Adrenal gland (tissue), 9 donors: ENCODE measurements at regions not wholly inside any gene's neighbourhood (a gene's known extent, or its start where the extent isn't known, plus 50 kb on each side); places are given as distances from the start of the nearest gene placed in this dataset.

ENCODE experiments used
- DNase-seq, 7 donors: peaks; one replicate each; pipeline ENCODE4 v3.0.0-alpha.2; 2019 to 2020
- H3K27ac ChIP-seq, 5 donors: fragments of 200-600 bp; sonication (generic) in 4 of 5; 1 replicate in 3 of 5; 2 replicates in 2 of 5; pipeline versions ENCODE4 v1.5.1 to v1.8.0; 2016 to 2020; ENCODE audit warnings: mild to moderate bottlenecking in 1 of 5
- H3K27me3 ChIP-seq: fragments of 200-600 bp; 2 replicates; pipeline ENCODE4 v1.8.0; 2021
- H3K36me3 ChIP-seq, 2 donors: fragments of 200-600 bp; replicated peaks in 1 of 2; 1 replicate in 1 of 2; 2 replicates in 1 of 2; pipeline versions ENCODE4 v1.5.1 to v1.8.0; 2018 to 2022
- H3K4me1 ChIP-seq, 2 donors: fragments of 200-600 bp; replicated peaks in 1 of 2; 1 replicate in 1 of 2; 2 replicates in 1 of 2; pipeline versions ENCODE4 v1.5.1 to v1.8.0; 2018 to 2021
- H3K4me3 ChIP-seq, 4 donors: fragments of 200-600 bp; sonication (generic) in 3 of 4; one replicate each; pipeline ENCODE4 v1.5.1; 2016 to 2018
- H3K9me3 ChIP-seq, 3 donors: fragments of 200-600 bp; sonication (generic) in 1 of 3; replicated peaks in 1 of 3; 1 replicate in 2 of 3; 2 replicates in 1 of 3; pipeline versions ENCODE4 v1.5.1 to v1.8.0; 2016 to 2021
- POLR2A ChIP-seq, 2 donors: fragments of 450-650 bp; IDR thresholded peaks; one replicate each; pipeline ENCODE4 v1.6.1; 2017; ENCODE audit warnings: antibody characterized with exemption in 2 of 2, mild to moderate bottlenecking in 2 of 2, moderate library complexity in 1 of 2
- WGBS, 4 donors: extraction: QIAGEN DNeasy Blood & Tissue Kit in 2 of 4; methylation state at CpG; one replicate each; pipeline versions ENCODE4 v1.1.5 to v1.1.7; 2013 to 2017; 5-methylcytosine and 5-hydroxymethylcytosine counted together
- intact Hi-C, 2 donors: fragments of 100-400 bp; cut with DNase I; formaldehyde crosslinking; loops; one replicate each; pipeline versions ENCODE4 v1.14.1 to v1.15.0; 2022 to 2023
- TF ChIP-seq, protein P1 (sequence below), 6 experiments: fragments of 450-650 bp in 4 of 6; fragments of 200-600 bp in 2 of 6; sonication (generic) in 1 of 6; IDR thresholded peaks; 1 replicate in 5 of 6; 2 replicates in 1 of 6; pipeline versions ENCODE4 v1.5.1 to v1.8.0; 2016 to 2021; ENCODE audit warnings: antibody characterized with exemption in 6 of 6, mild to moderate bottlenecking in 2 of 6, moderate library complexity in 1 of 6
- donor health status: healthy with polysubstance abuse.
- donor health status: Bipolar disorder and iron deficiency.
- donor health status: DM: yes; HTN: yes; CAD: no.
- donor health status: DM: no; HTN: no; CAD: no.
- donor health status: DM: no; HTN: no; CAD: no.

DNA sequence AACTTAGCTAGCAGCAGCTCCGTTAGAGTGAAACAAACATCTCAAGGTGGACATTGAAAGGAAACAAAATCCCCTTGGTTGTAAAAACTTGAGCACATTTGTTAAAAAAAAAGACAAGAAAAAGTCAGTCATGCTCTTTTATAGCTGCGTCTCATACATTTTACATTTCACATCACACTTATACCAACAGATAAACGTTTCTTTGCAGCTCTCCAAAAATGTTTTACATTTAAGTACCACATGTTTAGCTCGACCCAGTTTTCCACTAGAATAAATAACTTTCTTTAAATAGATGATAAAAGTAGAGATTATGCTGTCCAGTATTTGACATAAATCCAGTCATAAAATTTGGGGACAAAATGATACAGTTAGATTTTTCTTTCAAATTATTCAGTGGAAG lies 297.0 kb upstream of the ST6GAL2 start:
- no peaks in the 10 kb centered on the region for H3K27me3 ChIP-seq
- 62 to 69% (median 65%) methylated on average over 4 of the region's 4 CpGs for WGBS, 4 donors
- TF ChIP-seq, protein P1, sequence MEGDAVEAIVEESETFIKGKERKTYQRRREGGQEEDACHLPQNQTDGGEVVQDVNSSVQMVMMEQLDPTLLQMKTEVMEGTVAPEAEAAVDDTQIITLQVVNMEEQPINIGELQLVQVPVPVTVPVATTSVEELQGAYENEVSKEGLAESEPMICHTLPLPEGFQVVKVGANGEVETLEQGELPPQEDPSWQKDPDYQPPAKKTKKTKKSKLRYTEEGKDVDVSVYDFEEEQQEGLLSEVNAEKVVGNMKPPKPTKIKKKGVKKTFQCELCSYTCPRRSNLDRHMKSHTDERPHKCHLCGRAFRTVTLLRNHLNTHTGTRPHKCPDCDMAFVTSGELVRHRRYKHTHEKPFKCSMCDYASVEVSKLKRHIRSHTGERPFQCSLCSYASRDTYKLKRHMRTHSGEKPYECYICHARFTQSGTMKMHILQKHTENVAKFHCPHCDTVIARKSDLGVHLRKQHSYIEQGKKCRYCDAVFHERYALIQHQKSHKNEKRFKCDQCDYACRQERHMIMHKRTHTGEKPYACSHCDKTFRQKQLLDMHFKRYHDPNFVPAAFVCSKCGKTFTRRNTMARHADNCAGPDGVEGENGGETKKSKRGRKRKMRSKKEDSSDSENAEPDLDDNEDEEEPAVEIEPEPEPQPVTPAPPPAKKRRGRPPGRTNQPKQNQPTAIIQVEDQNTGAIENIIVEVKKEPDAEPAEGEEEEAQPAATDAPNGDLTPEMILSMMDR (IDR thresholded peaks at IDR 0.05), result no peak
- no peak for TF ChIP-seq POLR2A (IDR thresholded peaks at IDR 0.05)

DNA sequence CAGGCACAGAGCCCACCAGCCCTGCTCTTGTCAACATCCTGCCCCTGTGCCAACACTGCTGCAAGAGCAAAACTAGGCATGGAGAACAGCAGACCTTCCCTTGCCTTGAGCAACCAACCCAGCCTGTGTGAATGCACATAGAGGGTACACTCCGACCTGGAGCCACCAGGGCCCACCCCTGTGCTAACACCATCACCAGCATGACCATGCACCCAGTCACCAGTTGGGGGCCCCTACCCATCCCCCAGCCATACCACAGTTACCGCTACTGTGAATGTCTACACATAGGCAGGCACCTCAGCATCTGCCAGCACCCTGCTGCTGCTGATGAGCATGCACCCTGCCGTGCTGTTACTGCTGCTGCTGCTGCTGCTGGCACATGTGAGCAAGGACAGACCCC lies 301.9 kb upstream of the ST6GAL2 start:
- whole genome bisulfite sequencing, 4 donors, result 55 to 88% (median 85%) methylated on average over 1 to 3 of the region's 3 CpGs
- no peak overlapping the region for H3K27ac ChIP-seq
- DNase-seq, result no peak
- no peaks in the 10 kb centered on the region for H3K4me1 ChIP-seq
- no peaks in the 10 kb centered on the region for H3K36me3 ChIP-seq
- no peaks in the 10 kb centered on the region for H3K9me3 ChIP-seq
- TF ChIP-seq, protein P1 (IDR thresholded peaks at IDR 0.05), result no peak
- TF ChIP-seq POLR2A (IDR thresholded peaks at IDR 0.05), result no peak
- H3K27me3 ChIP-seq, result no peaks in the 10 kb centered on the region
- intact Hi-C loops, result no loop called here
- H3K4me3 ChIP-seq, result no peak overlapping the region

More for the DNA sequence above, 297.0 kb upstream of the ST6GAL2 start:
- Histone ChIP-seq H3K9me3 (no peaks in the 10 kb centered on the region), H3K27ac (no peak overlapping the region), H3K4me3 (no peak overlapping the region), H3K36me3 (no peaks in the 10 kb centered on the region), H3K4me1 (no peaks in the 10 kb centered on the region)
- DNase-seq, result no peak
- intact Hi-C loops, result no loop called here

DNA sequence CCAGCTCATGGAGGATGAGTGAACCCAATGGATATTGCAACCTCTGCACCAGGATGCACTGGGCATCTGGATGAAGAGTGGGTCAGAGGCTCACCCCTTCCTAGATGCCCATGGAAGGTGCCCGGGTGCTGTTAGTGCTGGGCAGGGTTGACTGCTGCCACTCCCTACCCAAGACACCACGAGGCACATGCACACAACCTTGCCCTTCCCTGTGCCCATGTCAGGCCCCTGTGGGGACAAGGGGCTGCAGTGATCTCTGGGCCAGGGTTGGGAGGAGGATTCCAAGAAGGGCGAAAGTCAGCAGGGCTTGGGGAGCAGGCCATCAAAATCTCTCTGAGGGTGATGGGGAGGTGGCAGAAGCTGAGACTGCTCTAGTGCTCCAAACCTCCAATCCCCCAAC lies 309.7 kb upstream of the ST6GAL2 start:
- Histone ChIP-seq H3K27ac (no peak overlapping the region), H3K9me3 (no peaks in the 10 kb centered on the region), H3K27me3 (no peaks in the 10 kb centered on the region), H3K4me1 (no peaks in the 10 kb centered on the region), H3K4me3 (no peak overlapping the region), H3K36me3 (no peaks in the 10 kb centered on the region)
- TF ChIP-seq, protein P1 (IDR thresholded peaks at IDR 0.05), result no peak
- no peak for TF ChIP-seq POLR2A (IDR thresholded peaks at IDR 0.05)
- no peak for DNase-seq
- 74 to 85% (median 80%) methylated on average over 3 of the region's 3 CpGs for WGBS, 4 donors
- intact Hi-C loops, result no loop called here

DNA sequence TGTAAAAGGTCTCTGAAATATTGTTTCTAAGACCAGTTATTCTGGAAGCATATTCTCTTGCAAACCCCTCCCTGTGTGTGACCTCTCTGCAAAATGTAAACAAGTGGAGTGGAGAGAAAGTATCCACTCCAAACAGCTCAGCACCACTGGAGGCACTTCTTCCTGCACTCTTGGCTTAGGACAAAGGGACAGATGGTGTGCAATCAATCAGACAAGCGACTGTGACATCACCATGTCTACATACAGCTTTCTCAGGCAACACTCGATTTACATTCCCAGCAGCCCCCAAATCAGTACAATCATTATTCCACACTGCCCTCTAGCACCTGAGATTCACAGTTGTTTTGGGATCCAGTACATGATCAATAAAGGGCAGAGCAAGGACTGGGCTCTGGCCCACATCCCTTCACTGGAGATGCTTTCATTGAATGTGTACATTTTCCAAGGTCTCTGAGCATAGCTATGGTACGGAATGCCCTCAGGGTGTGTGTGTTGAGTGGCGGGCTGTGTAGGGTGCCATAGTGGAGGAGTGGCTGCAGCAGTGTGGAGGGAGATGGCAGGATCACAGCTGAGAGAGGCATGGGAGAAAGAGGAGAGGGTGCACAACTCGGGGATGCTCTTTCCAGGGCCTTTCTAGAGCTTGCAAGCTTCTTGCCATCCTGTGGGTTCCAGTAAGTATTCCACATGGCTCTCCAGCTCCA lies 311.8 kb upstream of the ST6GAL2 start:
- H3K4me3 ChIP-seq, result no peak overlapping the region
- no peaks in the 10 kb centered on the region for H3K27me3 ChIP-seq
- intact Hi-C loops, result no loop called here
- H3K9me3 ChIP-seq, result no peaks in the 10 kb centered on the region
- H3K36me3 ChIP-seq, result no peaks in the 10 kb centered on the region
- no peaks in the 10 kb centered on the region for H3K4me1 ChIP-seq
- 71 to 88% (median 79%) methylated on average over 5 of the region's 5 CpGs for WGBS, 4 donors
- no peak overlapping the region for H3K27ac ChIP-seq
- TF ChIP-seq, protein P1 (IDR thresholded peaks at IDR 0.05), result no peak
- TF ChIP-seq POLR2A (IDR thresholded peaks at IDR 0.05), result no peak
- DNase-seq, result no peak
